Esophagus squamous epithelium (tissue), 4 donors: ENCODE measurements at regions not wholly inside any gene's neighbourhood (a gene's known extent, or its start where the extent isn't known, plus 50 kb on each side); places are given as distances from the start of the nearest gene placed in this dataset.

ENCODE experiments used
- CTCF ChIP-seq, 6 experiments: fragments of 450-650 bp in 4 of 6; fragments of 200-600 bp in 2 of 6; sonication (generic) in 2 of 6; IDR thresholded peaks; one replicate each; pipeline ENCODE4 v1.5.1; 2016 to 2019; ENCODE audit warnings: antibody characterized with exemption in 6 of 6, mild to moderate bottlenecking in 4 of 6, moderate library complexity in 4 of 6
- POLR2A ChIP-seq, 4 donors: fragments of 450-650 bp; IDR thresholded peaks; one replicate each; pipeline ENCODE4 v1.6.1; 2017; ENCODE audit warnings: antibody characterized with exemption in 4 of 4, mild to moderate bottlenecking in 4 of 4, moderate library complexity in 3 of 4

- TF ChIP-seq POLR2A (IDR thresholded peaks at IDR 0.05) (no peak), CTCF (IDR thresholded peaks at IDR 0.05) (no peak)
Measured at GRCh38 chr4:34891892-34892291, 1352.4 kb downstream of the ARAP2 start.
